HS-5 (cell line): ENCODE measurements at regions not wholly inside any gene's neighbourhood (a gene's known extent, or its start where the extent isn't known, plus 50 kb on each side); places are given as distances from the start of the nearest gene placed in this dataset.
"Not testable (repeated sequence)": the region's sequence is repeated elsewhere in the genome, so short reads cannot be mapped to it uniquely, and the experiment has no call there.

ENCODE experiments used
- DNase-seq: peaks from one replicate; pipeline ENCODE4 v3.0.0-alpha.2; 2012; ENCODE audit warnings: low read depth

DNA sequence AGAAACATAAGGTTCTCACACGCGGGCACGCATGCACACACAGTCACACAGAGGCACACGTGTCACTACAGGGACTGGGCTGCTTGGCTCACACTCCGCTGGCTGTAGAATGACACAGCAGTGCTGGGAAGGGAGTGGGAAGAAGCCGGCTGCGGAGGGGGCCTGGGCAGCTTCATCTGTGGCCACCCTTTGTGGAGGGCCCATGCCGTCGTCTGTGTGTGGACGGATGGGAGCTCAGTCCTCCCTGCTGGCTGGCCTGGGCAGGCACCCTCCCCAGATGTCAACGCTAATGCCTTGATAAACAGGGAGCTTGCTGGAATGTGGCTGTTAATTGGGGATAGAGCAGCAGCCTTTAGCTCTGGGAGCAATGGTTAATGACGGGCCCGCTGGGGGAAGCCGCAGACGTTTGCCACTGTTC lies 621.1 kb downstream of the BCOR start:
- no peak for DNase-seq

DNA sequence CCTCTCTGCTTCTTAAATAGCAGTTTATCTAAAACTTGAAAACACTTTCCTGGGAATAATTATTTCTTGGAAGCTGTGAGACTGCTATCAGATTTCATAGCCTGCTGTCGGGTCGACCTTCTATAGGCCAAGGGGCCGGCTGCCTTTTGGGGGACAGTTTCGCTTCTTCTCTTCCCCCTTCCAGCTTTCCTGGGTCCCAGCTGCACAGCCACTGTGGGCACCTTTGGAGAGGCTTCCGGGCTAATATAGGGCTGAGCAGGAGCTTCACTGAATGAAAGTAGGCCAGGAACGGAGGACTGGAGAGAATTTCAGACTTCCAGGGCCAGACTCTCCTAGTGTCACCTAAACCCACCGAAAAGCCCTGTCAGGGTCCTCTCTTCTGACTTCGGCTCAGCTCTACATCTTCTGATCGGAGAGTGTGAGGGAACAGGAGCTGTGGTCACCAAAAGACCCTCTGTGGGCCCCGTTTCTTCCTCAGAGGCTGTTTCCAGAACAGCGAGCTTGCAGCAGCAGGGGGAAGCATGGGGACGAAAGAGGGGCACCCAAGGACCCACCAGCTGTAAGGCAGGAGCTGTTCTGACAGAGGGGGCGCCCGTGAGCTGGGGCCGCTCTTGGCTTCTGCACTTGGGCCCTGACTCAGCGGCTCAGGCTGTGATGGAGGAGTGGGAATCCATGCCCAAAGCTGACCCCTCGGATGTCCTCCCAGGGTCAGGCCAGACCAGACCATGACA lies 620.6 kb downstream of the BCOR start:
- no peak for DNase-seq

DNA sequence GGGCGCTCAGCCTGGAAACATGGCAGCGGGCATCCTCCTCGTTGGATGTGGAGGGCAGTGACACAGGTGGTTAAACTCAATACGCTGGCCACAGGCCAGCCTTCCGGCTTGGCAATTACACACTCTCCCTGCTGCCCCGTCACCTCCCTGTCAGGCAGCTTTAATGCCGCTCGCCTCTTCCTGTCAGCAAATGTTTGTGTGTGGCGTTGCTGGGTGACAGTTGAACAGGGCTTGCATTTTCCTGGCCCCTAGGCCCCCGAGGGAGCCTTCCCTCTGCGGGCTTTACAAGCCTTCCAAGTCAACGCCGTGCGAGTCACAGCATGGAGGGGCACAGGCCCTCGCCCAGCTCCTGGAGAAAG lies 620.0 kb downstream of the BCOR start:
- DNase-seq: no peak

DNA sequence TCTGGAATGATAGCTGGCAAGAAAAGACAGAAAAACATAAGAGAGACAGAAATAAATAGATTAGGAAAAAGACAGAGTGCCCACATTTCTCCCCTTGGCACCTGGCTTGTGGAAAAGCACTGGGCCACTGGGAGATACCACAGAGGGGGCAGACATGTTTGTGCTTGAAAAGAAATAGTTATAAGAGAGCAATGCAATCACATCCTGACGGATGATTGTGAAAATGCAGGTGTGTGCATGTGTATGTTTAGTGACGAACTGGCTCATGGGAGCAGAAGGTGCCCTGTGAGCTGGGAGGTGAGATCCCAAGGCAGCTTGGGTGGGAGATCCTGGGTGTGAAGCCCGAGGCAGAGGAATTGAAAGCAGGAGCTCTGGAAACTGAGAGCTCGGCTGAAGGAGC lies 617.9 kb downstream of the BCOR start:
- DNase-seq: no peak

- DNase-seq: no peak
Measured at GRCh38 chrX:39480963-39481362, 616.8 kb downstream of the BCOR start.

- no peak for DNase-seq
Measured at GRCh38 chrX:39481621-39482020, 616.1 kb downstream of the BCOR start.

DNA sequence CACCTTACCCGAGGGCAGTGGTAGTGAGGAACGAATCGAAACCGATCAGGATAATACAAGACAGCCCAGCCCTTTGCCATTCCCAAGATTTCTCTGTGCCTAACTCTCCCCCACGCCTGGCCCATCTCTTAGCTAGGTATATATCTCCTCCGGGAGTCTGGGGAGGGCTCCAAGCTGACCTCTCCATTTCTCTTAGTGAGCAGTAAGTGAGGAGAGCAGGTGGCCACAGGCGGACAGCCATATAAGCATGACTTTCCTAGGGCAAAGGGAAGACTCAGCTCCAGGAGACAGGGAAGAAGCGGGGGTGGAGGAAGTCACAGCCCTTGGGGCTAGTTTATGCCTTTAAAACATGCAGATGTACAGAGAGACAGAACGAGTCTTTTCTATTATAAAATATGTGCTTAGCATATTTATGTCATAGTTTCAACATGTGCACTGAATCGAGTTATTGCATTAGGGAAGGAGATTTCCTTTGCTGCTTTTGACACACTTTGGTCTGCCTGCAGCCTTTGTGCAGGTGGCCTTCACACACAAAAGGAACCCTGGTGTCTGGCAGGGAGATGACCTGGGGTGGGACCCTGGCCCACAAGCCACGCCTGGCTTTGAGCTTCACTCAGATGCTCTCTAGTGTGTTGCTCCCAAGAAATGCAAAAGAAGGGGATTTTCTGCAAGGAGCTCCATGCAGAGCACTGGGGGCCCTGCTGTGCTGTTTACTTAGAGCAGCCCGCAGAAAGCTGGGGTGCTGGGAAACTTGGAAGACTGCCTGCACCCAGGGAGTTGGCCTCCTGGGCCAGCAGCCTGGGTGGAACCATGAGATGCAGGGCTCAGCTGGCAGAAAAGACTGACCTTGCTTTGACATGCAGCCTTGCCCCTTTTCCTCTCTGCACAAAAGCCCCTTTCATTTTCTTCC lies 613.3 kb downstream of the BCOR start:
- no peak for DNase-seq

- no peak for DNase-seq
Measured at GRCh38 chrX:39487166-39487968, 610.4 kb downstream of the BCOR start.

GRCh38 chrX:39487969-39488330 lies 609.8 kb downstream of the BCOR start:
- DNase-seq: no peak

GRCh38 chrX:39491548-39492297 lies 606.0 kb downstream of the BCOR start:
- no peak for DNase-seq

- no peak for DNase-seq
Measured at GRCh38 chrX:39492497-39493162, 605.1 kb downstream of the BCOR start.

DNA sequence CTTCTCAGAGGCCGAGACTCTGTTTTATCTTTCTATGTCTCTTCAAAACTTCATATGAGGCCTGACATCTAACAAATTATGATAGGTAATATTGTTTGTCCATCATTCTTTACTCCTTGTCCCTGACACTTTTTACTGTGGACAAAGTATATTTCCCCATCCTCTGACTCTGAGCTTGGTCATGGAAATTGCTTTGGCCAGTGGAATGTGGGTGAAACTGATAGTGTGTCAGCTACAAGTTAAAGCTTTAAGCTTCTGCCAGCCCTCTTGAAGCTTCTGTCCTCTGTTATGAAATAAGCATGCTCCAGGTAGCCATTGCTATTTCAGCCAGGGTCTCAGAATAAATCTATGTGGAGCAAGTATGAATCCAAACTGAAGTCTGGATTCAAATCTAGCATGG lies 604.6 kb downstream of the BCOR start:
- DNase-seq: no peak

DNA sequence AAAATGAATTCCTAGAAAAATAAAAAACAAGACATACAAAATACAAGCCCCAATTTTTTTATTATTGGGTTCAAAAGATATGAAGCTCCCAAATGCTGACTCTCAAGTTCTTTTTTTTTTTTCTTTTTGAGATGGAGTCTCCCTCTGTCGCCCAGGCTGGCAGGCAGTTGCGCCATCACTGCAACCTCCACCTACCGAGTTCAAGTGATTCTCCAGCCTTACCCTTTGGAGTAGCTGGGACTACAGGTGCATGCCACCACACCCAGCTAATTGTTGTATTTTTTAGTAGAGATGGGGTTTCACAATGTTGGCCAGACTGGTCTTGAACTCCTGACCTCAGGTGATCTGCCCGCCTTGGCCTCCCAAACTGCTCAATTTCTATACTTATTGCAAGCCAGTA lies 600.6 kb downstream of the BCOR start:
- DNase-seq: not testable (repeated sequence)

DNA sequence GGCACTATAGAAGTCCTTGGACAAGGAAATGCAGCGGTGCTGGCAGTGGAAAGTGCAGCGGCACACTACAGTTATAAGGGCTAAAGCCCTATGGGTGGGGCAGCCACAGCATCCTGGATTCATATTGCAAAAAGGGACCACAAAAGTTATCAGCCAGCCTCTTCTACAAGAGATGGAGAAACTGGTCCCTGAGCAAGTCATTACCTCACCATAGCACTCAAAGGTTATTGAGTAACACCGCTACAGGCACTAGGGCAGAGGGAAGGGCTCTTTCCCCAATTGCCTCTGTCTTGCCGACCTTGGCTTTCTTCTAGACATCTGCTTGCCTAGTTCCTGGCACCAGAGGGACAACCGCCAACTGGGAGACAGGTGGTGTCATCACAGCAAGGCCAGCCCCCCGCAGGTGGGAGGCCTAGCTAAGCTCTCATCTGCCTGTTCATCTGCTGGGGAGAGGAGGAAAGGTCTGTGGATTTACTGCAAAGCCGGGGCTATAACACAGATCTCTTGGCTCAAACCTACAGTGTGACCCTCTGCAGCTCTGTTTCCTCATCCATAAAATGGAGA lies 600.0 kb downstream of the BCOR start:
- DNase-seq: no peak

- DNase-seq: no peak
Measured at GRCh38 chrX:39499996-39500395, 597.8 kb downstream of the BCOR start.

DNA sequence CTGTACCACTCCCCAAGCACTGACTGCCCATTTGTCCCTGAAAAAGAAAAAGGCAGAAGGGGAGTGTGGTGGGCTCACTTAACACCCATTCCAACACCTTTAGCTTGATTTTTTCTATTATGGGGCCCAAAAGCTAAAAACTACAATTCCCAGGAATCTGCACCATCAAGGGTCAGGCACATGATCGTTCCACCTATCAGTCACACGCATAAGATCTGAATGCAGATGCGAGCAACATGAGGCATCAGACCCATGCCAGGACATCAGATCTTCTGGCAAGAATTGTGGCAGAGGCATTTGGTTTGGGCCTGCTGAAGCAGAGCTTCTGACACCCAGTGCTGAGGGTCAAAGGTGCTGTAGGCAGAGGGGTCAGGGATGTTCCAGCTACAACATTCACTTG lies 595.9 kb downstream of the BCOR start:
- DNase-seq: no peak

DNA sequence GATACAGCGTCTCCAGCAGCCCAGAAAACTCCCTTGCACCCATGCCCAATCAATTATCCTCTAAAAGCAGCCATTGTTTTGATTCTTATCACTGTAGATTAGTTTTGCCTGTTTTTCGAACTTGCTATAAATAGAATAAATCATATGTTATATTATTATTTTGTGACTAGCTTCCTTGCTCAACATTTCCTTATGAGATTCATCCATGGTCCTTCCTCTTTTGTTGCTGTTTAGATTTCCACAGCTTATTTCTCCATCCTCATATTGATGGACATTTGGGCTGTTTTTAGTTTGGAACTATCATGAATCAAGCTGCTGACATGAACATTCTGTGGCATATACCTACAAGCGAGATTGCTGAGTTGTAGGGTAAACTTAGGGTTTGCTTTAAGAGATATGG lies 595.3 kb downstream of the BCOR start:
- DNase-seq: no peak

DNA sequence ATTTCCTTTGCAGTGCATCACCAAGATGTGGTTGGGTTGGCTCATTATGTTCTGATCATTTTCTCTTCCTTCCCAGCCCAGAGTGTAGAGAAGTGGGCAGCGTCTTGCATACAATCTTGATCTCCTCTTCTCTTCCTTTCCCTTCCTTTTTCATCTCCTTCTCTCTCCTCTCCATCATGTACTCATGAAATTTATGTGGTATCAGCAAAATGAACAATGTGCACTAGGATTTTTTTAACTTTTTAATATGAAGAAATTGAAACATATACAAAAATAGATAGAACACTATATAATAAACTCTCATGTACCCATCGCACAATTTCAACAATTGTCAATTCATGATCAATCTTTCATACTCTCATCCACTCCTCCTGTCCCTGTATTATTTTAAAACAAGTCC lies 593.5 kb downstream of the BCOR start:
- no peak for DNase-seq

- no peak for DNase-seq
Measured at GRCh38 chrX:39504850-39505259, 592.9 kb downstream of the BCOR start.

DNA sequence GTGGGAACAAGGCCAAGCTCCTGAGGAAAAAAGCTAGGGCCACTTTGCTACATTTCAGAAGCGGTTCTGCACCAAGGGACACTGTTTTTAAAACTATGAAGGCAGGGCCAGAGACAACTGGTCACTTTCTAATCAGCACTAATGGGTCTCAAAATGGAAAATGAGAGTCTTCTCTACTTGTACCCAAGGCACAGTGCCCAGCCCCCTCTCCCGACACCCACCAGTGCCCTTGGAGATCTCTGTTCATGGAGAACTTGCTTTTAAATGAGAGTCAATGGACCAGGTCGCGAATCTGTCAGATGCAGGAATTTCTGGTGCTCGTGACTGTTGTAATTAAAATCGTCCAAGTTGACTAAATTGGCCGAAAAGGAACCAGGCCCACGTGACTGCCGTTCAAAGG lies 591.6 kb downstream of the BCOR start:
- DNase-seq: no peak

DNA sequence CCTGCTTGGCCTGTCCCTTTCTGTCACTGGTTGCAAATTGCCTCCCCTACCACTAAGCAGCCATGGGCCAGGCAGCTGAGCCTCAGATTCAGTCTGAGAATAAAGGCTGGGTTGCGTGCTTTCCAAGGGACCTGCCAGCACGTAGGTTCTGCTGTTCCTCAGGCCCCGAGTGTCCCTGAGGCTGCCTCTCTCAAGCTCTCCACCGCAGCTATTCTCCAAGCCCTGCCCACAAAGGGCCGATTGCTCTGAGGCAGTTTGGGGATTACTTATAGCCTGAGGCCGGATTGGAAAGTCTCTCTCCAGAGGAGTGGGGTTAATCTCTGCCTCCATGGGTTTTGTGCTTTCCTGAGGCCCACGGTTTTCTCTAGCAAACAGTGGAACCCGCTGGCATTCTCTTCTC lies 590.7 kb downstream of the BCOR start:
- DNase-seq: no peak
